Endothelial cell of umbilical vein (primary cell): ENCODE measurements at regions not wholly inside any gene's neighbourhood (a gene's known extent, or its start where the extent isn't known, plus 50 kb on each side); places are given as distances from the start of the nearest gene placed in this dataset.

Experiments
- BruUV-seq: library from RNA; stranded (reverse); fragments of 400-500 nt; replicated peaks from 2 replicates; lab custom pipeline; 2021; lab: Mats Ljungman, UMichigan
- CTCF ChIA-PET: fragments of 300-600, 350-600 bp; sonication (Branson Sonifier 250); formaldehyde crosslinking; loops from one replicate; lab custom pipeline; 2021; ENCODE audit warnings: antibody characterized with exemption, inconsistent platforms; lab: Charles Lee
- POLR2A ChIA-PET: fragments of 300-600, 350-600 bp; sonication (Branson Sonifier 250); formaldehyde crosslinking; loops from one replicate; lab custom pipeline; 2021; ENCODE audit warnings: antibody characterized with exemption, inconsistent platforms; lab: Charles Lee
- DNase-seq: peaks from one replicate; pipeline ENCODE4 v3.0.0-alpha.2; 2011; ENCODE audit warnings: low read depth, low spot score
- FAIRE-seq: peaks from 2 replicates; lab custom pipeline; 2011; peaks lifted over from hg19 to GRCh38; lab: Jason Lieb, UNC
- H2AFZ ChIP-seq: 2 replicates; pipeline ENCODE4 v1.6.0; 2012; ENCODE audit warnings: low read depth, low read length, control low read depth, inconsistent platforms
- H3K27ac ChIP-seq: 2 replicates; pipeline ENCODE4 v1.5.1; 2011; ENCODE audit warnings: low read depth, mild to moderate bottlenecking, control low read depth, low read length, moderate library complexity; ENCODE audit not compliant: insufficient read depth
- H3K27me3 ChIP-seq, 2 experiments: 2 replicates each; pipeline versions ENCODE4 v1.6.0 to v1.6.1; 2011; ENCODE audit warnings: low read length in 2 of 2, mixed read lengths in 1 of 2; ENCODE audit not compliant: control insufficient read depth in 2 of 2, insufficient read depth in 2 of 2
- H3K36me3 ChIP-seq, 2 experiments: 2 replicates in 1 of 2; 3 replicates in 1 of 2; pipeline ENCODE4 v1.5.1; 2011; ENCODE audit warnings: low read length in 2 of 2, mild to moderate bottlenecking in 1 of 2, moderate library complexity in 1 of 2; ENCODE audit not compliant: control insufficient read depth in 2 of 2, insufficient read depth in 2 of 2; ENCODE audit errors: extremely low read depth in 1 of 2
- H3K4me1 ChIP-seq: 3 replicates; pipeline ENCODE4 v1.5.1; 2011; ENCODE audit warnings: mild to moderate bottlenecking, low read length; ENCODE audit not compliant: control insufficient read depth, insufficient read depth; ENCODE audit errors: extremely low read depth
- H3K4me2 ChIP-seq: 2 replicates; pipeline ENCODE4 v1.6.1; 2011; ENCODE audit warnings: low read length, control low read depth, mixed read lengths; ENCODE audit not compliant: insufficient read depth
- H3K4me3 ChIP-seq, 3 experiments: fragments of 200-600 bp in 1 of 3; sonication (generic), shearing (Covaris generic) in 1 of 3; replicated peaks in 1 of 3; 2 replicates each; pipeline ENCODE4 v1.5.1; 2011 to 2016; ENCODE audit warnings: control low read depth in 3 of 3, low read length in 3 of 3, mild to moderate bottlenecking in 2 of 3, inconsistent platforms in 1 of 3, low read depth in 1 of 3, moderate library complexity in 1 of 3; ENCODE audit not compliant: insufficient read depth in 1 of 3
- H3K79me2 ChIP-seq: 2 replicates; pipeline ENCODE4 v1.6.0; 2012; ENCODE audit warnings: low read length, inconsistent platforms; ENCODE audit not compliant: control insufficient read depth, insufficient read depth
- H3K9ac ChIP-seq: replicated peaks from 2 replicates; pipeline ENCODE3; 2011; ENCODE audit warnings: low read length, control low read depth; ENCODE audit not compliant: insufficient read depth; ENCODE audit errors: extremely low read depth
- H3K9me1 ChIP-seq: replicated peaks from 3 replicates; pipeline ENCODE4 v1.6.0; 2011; ENCODE audit warnings: mild to moderate bottlenecking, low read length; ENCODE audit not compliant: control insufficient read depth, insufficient read depth; ENCODE audit errors: extremely low read depth
- H3K9me3 ChIP-seq: replicated peaks from 2 replicates; pipeline ENCODE4 v1.5.1; 2012; ENCODE audit warnings: low read length, inconsistent platforms; ENCODE audit not compliant: control insufficient read depth, insufficient read depth
- H4K20me1 ChIP-seq: replicated peaks from 2 replicates; pipeline ENCODE3; 2011; ENCODE audit warnings: mild to moderate bottlenecking, low read length; ENCODE audit not compliant: control insufficient read depth, insufficient read depth; ENCODE audit errors: extremely low read depth
- EZH2 ChIP-seq: IDR thresholded peaks from 2 replicates; pipeline ENCODE4 v1.6.1; 2012; ENCODE audit warnings: borderline replicate concordance, low read depth, mild to moderate bottlenecking, moderate library complexity, low read length, inconsistent platforms; ENCODE audit not compliant: severe bottlenecking
- FOS ChIP-seq: IDR thresholded peaks from 2 replicates; pipeline ENCODE4 v1.6.1; 2011; ENCODE audit warnings: mild to moderate bottlenecking, low read length, moderate library complexity, borderline replicate concordance; ENCODE audit not compliant: insufficient read depth
- GATA2 ChIP-seq: IDR thresholded peaks from 2 replicates; pipeline ENCODE4 v1.7.0; 2011; ENCODE audit warnings: low read depth, mild to moderate bottlenecking, moderate library complexity, mixed read lengths, low read length; ENCODE audit not compliant: insufficient read length, insufficient read depth
- JUN ChIP-seq: IDR thresholded peaks from 2 replicates; pipeline ENCODE4 v1.6.1; 2011; ENCODE audit warnings: borderline replicate concordance, low read depth; ENCODE audit not compliant: insufficient read length, insufficient read depth
- MYC ChIP-seq: IDR thresholded peaks from one replicate; pipeline ENCODE4 v1.6.1; 2011; ENCODE audit warnings: mild to moderate bottlenecking, low read depth, low read length
- POLR2A ChIP-seq: IDR thresholded peaks from 2 replicates; pipeline ENCODE4 v1.6.1; 2012; ENCODE audit warnings: low read depth, mild to moderate bottlenecking, control low read depth, low read length
- POLR2AphosphoS5 ChIP-seq: IDR thresholded peaks from 2 replicates; pipeline ENCODE4 v1.6.1; 2012; ENCODE audit warnings: low read depth, mild to moderate bottlenecking, control low read depth, low read length, moderate library complexity; ENCODE audit not compliant: insufficient read depth
- dilution Hi-C: fragments of 300-500 bp; cut with MboI; formaldehyde crosslinking; loops from one replicate; pipeline ENCODE4 v1.15.0; 2019; ENCODE audit warnings: low sequenced_read_pairs; ENCODE audit not compliant: extremely low pct_ligation_motif_present
- intact Hi-C: fragments of 100-400 bp; cut with micrococcal nuclease; formaldehyde crosslinking; loops from one replicate; pipeline ENCODE4 v1.10.0; 2022
- TF ChIP-seq, protein P1 (sequence below), 2 donors: IDR thresholded peaks; 1 replicate in 1 of 2; 2 replicates in 1 of 2; pipeline ENCODE4 v1.5.1; 2011; ENCODE audit warnings: low read length in 2 of 2, mild to moderate bottlenecking in 2 of 2, moderate library complexity in 2 of 2, control low read depth in 1 of 2, inconsistent platforms in 1 of 2, low read depth in 1 of 2; ENCODE audit not compliant: insufficient read depth in 1 of 2; ENCODE audit errors: extremely low read depth in 1 of 2
- TF ChIP-seq, protein P2 (sequence below): IDR thresholded peaks from 2 replicates; pipeline ENCODE4 v1.6.1; 2011; ENCODE audit not compliant: insufficient read depth, insufficient read length

DNA sequence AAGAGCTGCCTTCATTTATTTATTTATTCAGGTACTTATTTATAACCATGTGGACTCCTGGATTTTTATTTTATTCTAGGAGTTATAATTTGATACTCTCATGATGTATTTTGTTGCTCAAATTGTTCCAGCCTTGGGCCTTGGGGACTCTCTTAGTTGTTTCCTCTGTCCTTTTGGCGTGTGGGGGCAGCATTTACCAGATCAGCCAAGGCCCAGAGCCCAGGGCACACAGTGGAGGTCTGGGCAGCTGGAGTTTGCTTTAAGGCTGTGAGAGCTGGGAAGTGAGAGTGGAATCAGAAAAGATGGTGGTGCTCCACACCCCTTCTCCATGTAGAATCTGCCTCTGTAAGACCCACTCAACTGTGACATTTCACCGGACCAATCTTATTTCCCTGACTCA is 398.9 kb downstream of the RPS24 start:
- no peaks in the 10 kb centered on the region for H3K79me2 ChIP-seq
- FAIRE-seq: no peak
- no peaks in the 10 kb centered on the region for H3K9me1 ChIP-seq
- intact Hi-C loops: no loop called here
- no peaks in the 10 kb centered on the region for H4K20me1 ChIP-seq
- no TSS peak for BruUV-seq
- no peak for DNase-seq
- TF ChIP-seq EZH2: no peak
- TF ChIP-seq POLR2A: no peak
- TF ChIP-seq, protein P1, sequence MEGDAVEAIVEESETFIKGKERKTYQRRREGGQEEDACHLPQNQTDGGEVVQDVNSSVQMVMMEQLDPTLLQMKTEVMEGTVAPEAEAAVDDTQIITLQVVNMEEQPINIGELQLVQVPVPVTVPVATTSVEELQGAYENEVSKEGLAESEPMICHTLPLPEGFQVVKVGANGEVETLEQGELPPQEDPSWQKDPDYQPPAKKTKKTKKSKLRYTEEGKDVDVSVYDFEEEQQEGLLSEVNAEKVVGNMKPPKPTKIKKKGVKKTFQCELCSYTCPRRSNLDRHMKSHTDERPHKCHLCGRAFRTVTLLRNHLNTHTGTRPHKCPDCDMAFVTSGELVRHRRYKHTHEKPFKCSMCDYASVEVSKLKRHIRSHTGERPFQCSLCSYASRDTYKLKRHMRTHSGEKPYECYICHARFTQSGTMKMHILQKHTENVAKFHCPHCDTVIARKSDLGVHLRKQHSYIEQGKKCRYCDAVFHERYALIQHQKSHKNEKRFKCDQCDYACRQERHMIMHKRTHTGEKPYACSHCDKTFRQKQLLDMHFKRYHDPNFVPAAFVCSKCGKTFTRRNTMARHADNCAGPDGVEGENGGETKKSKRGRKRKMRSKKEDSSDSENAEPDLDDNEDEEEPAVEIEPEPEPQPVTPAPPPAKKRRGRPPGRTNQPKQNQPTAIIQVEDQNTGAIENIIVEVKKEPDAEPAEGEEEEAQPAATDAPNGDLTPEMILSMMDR (IDR thresholded peaks at IDR 0.05; ENCODE audit: extremely low read depth in 1 of 2, insufficient read depth in 1 of 2, low read depth in 1 of 2, low read length in 2 of 2): no peak
- no peak for TF ChIP-seq FOS
- no peak for TF ChIP-seq JUN
- TF ChIP-seq MYC: no peak
- no peak for TF ChIP-seq GATA2
- TF ChIP-seq, protein P2, sequence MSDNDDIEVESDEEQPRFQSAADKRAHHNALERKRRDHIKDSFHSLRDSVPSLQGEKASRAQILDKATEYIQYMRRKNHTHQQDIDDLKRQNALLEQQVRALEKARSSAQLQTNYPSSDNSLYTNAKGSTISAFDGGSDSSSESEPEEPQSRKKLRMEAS: no peak
- no peak for TF ChIP-seq POLR2AphosphoS5
- no peak overlapping the region for H3K4me3 ChIP-seq
- H3K9me3 ChIP-seq: no peaks in the 10 kb centered on the region
- no peak overlapping the region for H3K27ac ChIP-seq
- H2AFZ ChIP-seq: no peak overlapping the region
- peaks cover 25 to 27% of the 10 kb centered on the region in 2 experiments for H3K27me3 ChIP-seq
- no peak overlapping the region for H3K9ac ChIP-seq
- H3K36me3 ChIP-seq: no peaks in the 10 kb centered on the region
- dilution Hi-C loops: no loop called here
- POLR2A ChIA-PET: no interaction called here
- CTCF ChIA-PET: interaction anchor here (1.0 to 1.2 kb wide), 2 partner anchors 225 to 762 kb away, joined by 3 read pairs; no protein-coding TSS in a partner anchor
- H3K4me2 ChIP-seq: no peak overlapping the region
- H3K4me1 ChIP-seq: peaks cover 9% of the 10 kb centered on the region
